ENCODE measurements at regions not wholly inside any gene's neighbourhood (a gene's known extent, or its start where the extent isn't known, plus 50 kb on each side); places are given as distances from the start of the nearest gene placed in this dataset.
"Not testable (repeated sequence)": the region's sequence is repeated elsewhere in the genome, so short reads cannot be mapped to it uniquely, and the experiment has no call there.

DNA sequence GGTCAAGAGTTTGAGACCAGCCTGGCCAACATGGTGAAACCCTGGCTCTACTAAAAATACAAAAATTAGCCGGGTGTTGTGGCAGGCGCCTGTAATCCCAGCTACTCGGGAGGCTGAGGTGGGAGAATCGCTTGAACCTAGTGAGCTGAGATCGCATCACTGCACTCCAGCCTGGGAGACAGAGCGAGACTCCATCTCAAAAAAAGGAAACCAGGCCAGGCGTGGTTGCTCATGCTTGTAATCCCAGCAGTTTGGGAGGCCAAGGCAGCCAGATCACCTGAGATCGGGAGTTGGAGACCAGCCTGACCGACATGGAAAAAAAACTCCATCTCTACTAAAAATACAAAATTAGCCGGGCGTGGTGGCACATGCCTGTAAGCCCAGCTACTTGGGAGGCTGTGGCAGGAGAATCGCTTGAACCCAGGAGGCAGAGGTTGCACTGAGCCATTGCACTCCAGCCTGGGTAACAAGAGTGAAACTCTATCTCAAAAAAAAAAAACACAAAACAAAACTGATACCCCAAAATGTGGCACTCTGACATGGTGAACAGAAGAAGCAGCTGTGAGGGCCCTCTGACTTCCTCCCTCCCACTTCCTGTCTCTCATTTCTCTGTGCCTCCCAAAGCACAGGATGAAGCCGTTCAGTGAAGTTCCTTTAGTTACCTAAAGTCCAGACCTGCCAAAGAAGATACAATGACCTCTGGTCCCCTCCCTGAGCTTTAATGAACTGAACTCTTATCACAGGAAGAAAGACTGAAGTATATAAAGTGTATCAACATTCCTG is 93.2 kb upstream of the GRIN2A start:
- not testable (repeated sequence) for DNase-seq

DNA sequence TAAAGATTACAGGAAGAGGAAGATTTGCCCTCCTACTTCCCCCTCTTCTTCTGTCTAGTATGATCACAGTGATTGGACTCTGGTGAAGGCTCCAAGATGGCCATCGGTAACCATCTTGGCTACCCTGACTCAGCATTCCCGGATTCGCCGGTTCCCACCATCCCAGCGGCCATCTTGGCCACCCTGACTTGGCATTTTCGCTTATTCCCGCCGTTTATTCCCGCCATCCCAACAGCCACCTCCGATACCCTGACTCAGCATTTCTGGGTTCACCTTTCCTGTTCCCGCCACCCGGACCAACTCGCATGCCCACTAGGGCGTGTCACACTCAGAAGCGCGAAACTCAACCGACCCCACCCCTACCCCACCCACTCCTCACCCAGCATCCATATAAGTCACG is 95.4 kb upstream of the GRIN2A start:
- DNase-seq, result no peak

DNA sequence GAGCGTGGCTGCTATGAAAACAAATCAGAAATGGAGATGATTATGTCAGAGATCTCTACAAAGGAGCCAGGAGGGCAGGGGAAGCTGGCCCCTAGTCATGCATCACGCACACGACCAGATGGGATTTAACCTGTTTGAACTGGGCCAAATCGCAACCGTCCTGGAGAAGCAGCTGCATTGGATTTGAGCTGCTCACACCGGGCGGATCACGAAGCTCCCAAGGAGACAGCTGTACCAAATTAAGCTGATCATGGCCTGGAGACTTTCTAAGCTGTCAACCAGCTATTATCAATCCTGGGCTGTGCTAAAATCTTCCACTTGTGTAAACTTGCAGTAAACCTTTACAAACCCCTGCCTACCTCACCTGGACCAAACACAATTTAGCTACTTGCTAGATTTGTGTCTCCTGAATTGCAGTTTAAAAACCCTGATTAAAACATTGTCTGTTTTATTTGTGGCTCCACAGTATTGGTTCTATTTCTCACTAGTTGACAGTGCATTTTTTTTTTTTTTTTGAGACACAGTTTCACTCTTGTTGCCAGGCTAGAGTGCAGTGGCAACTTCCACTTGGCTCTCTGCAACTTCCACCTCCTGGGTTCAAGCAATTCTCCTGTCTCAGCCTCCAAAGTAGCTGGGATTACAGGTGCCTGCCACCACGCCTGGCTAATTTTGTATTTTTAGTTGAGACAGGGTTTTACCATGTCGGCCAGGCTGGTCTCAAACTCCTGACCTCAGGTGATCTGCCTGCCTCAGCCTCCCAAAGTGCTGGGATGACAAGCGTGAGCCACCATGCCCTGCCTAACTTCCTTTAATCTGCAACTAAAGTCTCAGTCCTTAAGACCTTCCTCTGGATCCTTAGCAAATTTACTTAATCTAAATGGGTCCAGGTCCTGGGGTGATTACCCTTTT is 98.3 kb upstream of the GRIN2A start:
- no peak for DNase-seq

DNA sequence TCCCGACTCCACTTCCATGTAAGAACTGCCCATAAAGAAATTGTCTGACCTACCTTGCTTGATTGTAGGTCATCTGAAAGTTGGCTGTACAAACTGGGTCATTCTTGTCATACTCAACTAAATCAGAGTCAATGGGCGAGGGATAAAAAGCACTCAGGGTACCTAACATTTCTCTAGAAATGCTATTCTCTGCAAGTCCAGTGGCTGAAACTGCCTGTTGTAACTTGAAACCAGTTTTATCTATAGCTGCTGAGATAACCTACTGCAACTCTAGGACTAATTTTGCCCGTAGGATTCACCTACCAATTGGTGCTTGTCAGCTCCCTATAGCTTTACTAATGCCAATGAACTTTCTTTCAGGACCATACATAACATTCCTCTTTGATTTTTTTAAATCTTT is 100.1 kb upstream of the GRIN2A start:
- no peak for DNase-seq

DNA sequence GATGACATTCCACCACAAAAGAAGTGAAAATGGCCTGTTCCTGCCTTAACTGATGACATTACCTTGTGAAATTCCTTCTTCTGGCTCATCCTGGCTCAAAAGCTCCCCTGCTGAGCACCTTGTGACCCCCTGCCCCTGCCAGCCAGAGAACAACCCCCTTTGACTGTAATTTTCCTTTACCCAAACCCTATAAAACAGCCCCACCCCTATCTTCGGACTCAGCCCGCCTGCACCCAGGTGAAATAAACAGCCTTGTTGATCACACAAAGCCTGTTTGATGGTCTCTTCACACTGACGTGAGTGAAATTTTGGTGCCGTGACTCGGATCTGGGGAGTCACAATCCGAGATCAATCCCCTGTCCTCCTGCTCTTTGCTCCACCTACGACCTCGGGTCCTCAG is 101.0 kb upstream of the GRIN2A start:
- DNase-seq, result not testable (repeated sequence)

DNA sequence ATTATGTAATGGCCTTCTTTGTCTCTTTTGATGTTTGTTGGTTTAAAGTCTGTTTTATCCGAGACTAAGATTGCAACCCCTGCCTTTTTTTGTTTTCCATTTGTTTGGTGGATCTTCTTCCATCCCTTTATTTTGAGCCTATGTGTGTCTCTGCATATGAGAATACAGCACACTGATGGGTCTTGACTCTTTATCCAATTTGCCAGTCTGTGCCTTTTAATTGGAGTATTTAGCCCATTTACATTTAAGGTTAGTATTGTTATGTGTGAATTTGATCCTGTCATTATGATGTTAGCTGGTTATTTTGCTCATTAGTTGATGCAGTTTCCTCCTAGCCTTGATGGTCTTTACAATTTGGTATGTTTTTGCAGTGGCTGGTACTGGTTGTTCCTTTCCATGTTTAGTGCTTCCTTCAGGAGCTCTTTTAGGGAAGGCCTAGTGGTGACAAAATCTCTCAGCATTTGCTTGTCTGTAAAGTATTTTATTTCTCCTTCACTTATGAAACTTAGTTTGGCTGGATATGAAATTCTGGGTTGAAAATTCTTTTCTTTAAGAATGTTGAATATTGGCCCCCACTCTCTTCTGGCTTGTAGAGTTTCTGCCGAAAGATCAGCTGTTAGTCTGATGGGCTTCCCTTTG is 95.3 kb upstream of the ATF7IP2 start:
- DNase-seq, result not testable (repeated sequence)

DNA sequence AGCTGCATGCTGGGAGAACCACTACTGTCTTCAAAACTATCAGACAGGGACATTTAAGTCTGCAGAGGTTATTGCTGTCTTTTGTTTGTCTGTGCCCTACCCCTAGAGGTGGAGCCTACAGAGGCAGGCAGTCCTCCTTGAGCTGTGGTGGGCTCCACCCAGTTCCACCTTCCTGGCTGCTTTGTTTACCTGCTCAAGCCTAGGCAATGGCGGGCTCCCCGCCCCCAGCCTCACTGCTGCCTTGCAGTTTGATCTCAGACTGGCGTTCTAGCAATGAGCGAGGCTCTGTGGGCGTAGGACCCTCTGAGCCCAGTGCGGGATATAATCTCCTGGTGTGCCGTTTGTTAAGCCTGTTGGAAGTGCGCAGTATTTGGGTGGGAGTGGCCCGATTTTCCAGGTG is 93.7 kb upstream of the ATF7IP2 start:
- not testable (repeated sequence) for DNase-seq

DNA sequence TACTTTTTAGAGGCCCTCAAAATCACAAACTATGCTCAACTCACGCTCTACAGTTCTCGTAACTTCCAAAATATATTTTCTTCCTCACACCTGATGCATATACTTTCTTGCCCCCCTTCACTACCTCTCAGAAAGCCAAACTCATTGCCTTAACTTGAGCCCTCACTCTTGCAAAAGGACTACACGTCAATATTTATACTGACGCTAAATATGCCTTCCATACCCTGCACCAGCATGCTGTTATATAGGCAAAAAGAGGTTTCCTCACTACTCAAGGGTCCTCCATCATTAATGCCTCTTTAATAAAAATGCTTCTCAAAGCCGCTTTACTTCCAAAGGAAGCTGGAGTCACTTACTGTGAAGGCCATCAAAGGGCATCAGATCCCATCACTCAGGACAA is 92.9 kb upstream of the ATF7IP2 start:
- DNase-seq, result not testable (repeated sequence)

DNA sequence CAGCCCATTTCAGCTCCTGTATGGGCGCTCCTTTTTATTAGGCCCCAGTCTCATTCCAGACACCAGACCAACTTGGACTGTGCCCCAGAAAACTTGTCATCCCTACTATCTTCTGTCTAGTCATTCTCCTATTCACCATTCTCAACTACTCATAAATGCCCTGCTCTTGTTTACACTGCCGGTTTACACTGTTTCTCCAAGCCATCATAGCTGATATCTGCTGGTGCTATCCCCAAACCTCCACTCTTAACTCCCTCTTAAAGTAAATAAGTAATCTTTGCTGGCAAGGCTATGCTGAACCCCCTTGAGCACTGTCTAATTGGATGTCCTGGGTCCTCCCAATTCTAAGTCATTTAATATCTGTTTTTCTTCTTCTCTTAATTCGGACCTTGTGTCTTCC is 91.7 kb upstream of the ATF7IP2 start:
- not testable (repeated sequence) for DNase-seq

DNA sequence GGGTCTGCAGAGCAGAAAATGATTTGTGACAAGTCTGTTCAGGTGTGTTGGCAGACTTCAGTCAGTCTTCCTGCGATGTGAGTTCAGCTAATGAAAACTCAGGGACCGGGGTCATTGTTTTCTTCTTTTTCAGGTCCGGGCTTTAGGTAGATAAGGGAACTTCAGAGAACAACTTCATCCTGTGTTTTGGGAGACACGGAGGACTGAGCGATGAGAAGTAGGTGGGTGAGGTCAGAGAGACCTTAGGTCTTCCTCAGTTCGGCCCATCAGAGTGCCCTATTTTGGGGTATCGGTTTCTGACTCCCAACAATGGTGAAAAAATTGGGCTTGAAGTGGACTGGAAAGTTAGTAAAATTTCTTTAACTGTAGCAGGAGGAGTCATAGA is 88.9 kb upstream of the ATF7IP2 start:
- DNase-seq, result no peak

DNA sequence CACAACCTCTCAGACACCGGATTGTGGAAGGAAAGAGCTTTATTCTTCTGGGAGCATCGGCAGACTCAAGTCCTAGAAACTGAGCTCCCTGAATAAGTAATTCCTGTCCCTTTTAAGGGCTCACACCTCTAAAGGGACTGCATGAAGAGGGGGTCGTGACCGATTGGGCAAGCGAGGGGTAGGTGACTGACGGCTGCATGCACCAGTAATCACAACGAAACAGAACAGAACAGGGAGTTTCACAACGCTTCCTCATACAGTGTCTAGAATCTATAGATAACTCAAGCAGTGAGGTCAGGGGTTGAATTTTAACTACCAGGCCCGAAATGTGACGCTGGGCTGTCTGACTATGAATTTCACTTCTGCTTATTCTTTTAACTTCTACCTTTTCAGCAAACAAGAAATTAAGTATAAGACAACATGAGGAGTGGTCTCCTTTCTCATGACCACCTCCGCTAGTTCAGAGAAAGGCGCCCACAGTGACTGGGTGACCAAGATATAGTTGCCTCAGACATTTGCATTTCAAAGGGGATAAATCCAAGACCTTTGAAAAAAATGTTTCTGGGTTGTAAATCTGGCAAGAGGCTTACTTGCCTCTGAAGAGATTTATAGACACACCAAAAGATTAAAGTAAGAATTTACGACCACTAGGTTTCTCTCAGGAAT is 88.4 kb upstream of the ATF7IP2 start:
- no peak for DNase-seq

DNA sequence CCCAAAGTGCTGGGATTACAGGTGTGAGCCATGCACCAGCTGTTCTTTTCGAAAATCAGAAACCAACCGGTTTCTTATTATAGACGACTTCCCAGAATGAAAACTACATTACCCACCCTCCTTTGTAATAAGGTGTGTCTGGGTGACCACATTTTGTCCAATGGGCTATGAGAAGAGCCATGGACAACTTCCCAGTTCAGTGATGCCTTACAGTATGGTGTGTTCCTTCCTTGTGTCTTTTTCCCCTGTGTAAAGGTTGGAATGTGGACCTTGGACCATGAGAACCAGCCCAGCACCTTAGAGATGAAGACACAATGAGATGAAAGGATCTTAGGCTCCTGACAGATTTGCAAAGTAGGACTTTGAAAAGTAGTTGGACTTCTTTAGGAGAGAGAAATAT is 85.0 kb upstream of the ATF7IP2 start:
- DNase-seq, result no peak

DNA sequence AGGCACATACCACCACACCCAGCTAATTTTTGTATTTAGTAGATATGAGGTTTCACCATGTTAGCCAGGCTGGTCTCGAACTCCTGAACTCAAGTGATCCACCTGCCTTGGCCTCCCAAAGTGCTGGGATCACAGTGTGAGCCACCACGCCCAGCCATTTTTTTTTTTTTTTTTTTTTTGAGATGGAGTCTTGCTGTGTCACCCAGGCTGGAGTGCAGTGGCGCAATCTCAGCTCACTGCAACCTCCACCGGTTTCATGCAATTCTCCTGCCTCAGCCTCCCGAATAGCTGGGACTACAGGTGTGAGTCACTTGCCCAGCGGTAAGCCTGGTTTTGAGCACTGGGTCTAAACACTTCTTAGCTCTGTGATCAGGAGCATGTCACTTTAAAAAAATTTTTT is 84.3 kb upstream of the ATF7IP2 start:
- DNase-seq, result not testable (repeated sequence)

DNA sequence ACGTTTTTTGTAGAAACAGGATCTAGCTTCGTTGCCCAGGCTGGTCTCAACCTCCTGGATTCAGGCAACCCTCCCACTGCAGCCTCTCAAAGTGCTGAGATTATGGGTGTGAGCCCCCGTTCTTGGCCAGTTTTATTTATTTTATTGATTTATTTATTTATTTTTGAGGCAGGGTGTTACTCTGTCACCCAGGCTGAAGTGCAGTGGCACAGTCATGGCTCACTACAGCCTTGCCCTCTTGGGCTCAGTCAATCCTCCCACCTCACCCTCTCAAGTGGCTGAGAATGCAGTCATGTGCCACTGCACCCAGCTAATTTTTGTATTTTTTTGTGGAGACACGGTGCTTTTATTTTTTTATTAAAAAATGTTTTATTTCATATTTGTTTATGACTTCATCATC is 79.9 kb upstream of the ATF7IP2 start:
- no peak for DNase-seq

DNA sequence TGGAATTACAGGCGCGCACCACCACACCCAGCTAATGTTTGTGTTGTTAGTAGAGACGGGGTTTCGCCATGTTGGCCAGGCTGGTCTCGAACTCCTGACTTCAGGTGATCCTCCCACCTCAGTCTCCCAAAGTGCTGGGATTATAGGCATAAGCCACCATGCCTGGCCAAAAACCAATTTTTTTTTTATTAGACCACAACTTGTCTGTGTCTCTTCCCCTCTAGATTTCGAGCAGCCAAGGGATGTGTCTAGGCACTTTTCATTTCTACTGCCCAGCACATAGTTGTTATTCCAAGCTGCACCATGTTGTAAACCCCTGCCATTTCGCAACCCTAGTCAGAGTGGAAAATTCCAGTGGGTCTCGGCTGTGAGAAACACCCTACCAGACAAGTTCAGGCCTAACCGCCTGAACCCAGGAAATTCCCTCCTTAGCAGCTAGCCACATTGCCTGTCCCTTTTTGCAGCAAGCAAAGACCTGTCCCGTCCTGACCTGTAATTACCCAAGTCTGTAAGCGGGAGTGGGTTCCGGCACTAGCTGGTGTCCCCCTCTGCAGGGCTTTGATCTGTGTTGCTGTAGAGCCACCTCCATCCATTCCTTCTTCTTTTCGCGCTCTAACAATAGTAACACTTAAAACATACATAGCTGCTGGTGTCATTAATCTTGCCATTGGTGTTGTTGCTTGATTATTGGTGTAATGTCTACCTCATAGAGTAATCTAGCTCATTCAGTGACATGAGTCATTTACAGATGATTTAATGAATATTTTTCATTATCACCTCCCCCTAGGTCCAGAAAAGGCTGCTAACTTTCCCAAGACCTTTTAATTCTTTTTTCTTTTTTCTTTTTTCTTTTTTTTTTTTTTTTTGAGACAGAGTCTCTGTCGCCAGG is 77.3 kb upstream of the ATF7IP2 start:
- DNase-seq, result no peak

DNA sequence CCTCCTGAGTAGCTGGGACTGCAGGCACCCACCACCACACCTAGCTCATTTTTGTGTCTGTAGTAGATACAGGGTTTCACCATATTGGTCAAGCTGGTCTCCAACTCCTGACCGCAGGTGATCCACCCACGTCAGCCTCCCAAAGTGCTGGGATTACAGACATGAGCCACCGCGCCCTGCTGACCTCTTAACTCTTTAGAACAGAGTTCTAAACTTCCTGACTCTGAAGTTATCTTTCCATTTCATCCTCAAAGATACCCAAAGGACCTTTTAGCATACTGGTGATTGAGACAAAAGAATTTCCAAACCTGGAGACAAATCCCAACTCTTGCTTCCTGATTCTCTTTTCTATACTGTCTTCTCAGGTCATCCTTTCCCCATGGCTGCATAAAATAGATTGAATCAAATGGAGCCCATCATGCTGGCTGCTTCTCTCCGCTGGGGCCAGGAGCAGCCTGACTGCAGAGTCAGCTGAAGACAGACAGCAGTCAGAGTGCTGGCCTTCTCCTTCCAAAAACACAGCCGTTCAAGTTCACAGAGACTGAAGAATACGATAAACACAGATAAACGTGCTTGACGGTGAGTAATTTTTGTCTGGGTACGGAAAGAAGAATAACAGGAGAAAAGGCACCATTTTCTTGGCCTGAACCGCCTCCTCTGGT is 76.5 kb upstream of the ATF7IP2 start:
- no peak for DNase-seq

DNA sequence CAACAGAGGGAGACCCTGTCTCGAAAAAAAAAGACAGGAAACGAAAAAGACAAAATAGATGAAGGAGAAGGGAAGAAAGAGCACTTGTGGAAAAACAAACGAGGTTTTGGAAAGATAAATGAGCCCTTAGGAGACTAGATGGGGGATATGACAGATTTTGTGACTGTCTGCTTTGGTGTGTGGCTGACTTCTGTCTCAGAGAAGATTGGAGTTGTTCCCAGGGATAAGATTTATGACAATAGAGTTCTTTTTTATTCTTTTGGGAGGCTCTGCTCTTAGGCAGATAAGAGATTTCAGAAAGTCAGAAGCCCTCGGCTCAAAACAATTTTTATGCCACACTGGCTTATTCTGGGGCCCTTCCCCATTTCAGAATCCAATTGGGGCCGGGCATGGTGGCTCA is 73.9 kb upstream of the ATF7IP2 start:
- DNase-seq, result no peak

DNA sequence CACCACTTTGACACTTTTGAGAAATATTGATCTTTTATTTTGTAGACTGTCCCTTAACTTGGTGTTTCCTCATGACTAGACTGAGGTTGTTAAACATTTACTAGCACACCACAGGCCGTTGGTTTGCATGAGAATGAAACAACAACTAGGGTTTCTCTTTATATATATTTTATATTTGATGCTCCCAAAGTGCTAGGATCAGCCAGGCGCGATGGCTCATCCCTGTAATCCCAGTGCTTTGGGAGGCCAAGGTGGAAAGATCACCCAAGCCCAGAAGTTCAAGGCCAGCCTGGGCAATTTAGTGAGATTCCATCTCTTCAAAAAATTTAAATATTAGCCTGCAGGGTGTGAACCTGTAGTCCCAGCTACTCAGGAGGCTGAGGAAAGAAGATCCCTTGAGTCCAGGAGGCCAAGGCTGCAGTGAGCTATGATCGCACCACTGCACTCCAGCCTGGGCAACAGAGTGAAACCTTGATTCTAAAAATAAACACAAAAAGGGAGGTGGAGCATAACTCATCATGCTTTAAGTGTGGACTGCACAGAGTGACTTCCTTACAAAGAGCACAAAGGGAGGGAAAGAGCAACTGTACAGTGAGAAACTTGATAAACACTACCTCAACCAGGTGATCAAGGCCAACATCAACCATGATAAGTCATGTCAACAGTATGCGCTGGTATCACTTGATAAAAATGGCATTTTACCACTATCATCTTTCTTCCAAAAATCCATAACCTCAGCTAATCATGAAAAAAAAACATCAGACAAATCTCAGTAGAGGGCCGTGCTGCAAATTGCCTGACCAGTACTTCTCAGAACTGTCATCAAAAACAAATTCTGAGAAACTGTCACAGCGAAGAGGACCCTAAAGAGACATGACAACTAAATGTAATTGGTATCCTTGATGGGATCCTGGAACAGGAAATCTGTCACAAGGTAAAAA is 72.8 kb upstream of the ATF7IP2 start:
- no peak for DNase-seq

DNA sequence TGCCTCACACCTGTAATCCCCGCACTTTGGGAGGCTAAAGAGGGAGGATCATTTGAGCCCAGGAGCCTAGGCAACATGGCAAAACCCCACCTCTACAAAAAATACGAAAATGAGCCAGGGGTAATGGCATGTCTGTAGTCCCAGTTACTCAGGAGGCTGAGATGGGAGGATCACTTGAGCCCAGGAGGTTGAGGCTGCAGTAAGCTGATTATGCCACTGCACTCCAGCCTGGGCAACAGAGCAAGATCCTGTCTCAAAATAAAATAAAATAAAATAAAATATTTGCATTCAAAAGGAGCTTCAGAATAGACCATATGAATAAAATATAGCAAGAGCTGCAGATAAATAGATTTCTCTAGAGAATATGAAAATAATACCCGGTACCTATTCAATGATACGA is 71.5 kb upstream of the ATF7IP2 start:
- no peak for DNase-seq

DNA sequence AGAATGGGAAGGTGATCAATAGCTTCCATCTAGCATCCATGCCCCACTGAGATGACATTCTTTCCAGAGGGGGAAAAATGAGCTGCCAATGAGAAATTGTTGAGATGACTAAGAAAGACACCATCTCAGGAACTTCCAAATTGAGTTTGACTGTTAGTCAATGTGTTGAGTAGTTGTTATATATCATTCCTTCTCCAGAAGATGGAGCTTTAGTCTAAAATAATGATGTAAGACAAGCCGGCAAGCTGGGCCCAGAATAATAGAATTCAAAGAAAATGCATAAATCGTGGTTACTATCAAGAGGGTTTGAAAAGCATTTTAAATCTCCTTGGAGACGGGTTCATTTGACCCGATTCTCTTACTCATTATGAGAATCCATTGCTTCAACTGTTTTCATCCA is 71.0 kb upstream of the ATF7IP2 start:
- DNase-seq, result no peak
